Superior temporal gyrus (tissue), 1 donor: ENCODE measurements at regions not wholly inside any gene's neighbourhood (a gene's known extent, or its start where the extent isn't known, plus 50 kb on each side); places are given as distances from the start of the nearest gene placed in this dataset.
"Not testable (repeated sequence)": the region's sequence is repeated elsewhere in the genome, so short reads cannot be mapped to it uniquely, and the experiment has no call there.

Experiments used
- DNase-seq: peaks from one replicate; pipeline ENCODE4 v3.0.0-alpha.2; 2016; ENCODE audit errors: extremely low spot score

GRCh38 chr20:5453316-5453715, 136.6 kb upstream of the PROKR2 start:
- not testable (repeated sequence) for DNase-seq

GRCh38 chr20:5452691-5453090, 135.9 kb upstream of the PROKR2 start:
- DNase-seq = not testable (repeated sequence)

GRCh38 chr20:5452286-5452685, 135.5 kb upstream of the PROKR2 start:
- not testable (repeated sequence) for DNase-seq

- DNase-seq = no peak
Observed at GRCh38 chr20:5451643-5452210, 135.0 kb upstream of the PROKR2 start.

- peak; percentile 87 for DNase-seq
Observed at GRCh38 chr20:5448449-5449118, 131.8 kb upstream of the PROKR2 start.

GRCh38 chr20:5447188-5447587, 130.4 kb upstream of the PROKR2 start:
- no peak for DNase-seq

GRCh38 chr20:5445611-5446010, 128.9 kb upstream of the PROKR2 start:
- no peak for DNase-seq

GRCh38 chr20:5442101-5442500, 125.3 kb upstream of the PROKR2 start:
- no peak for DNase-seq

GRCh38 chr20:5434116-5434515, 117.4 kb upstream of the PROKR2 start:
- peak; percentile 44 for DNase-seq

GRCh38 chr20:5433352-5433751, 116.6 kb upstream of the PROKR2 start:
- peak; percentile 68 for DNase-seq

GRCh38 chr20:5432030-5432429, 115.3 kb upstream of the PROKR2 start:
- no peak for DNase-seq

- no peak for DNase-seq
Observed at GRCh38 chr20:5430670-5431069, 113.9 kb upstream of the PROKR2 start.

GRCh38 chr20:5426026-5426425, 109.3 kb upstream of the PROKR2 start:
- DNase-seq = no peak

- no peak for DNase-seq
Observed at GRCh38 chr20:5416086-5416485, 99.3 kb upstream of the PROKR2 start.

- DNase-seq = no peak
Observed at GRCh38 chr20:5413394-5413793, 96.6 kb upstream of the PROKR2 start.

GRCh38 chr20:5410470-5410869, 93.7 kb upstream of the PROKR2 start:
- no peak for DNase-seq

GRCh38 chr20:5402903-5403531, 86.3 kb upstream of the PROKR2 start:
- no peak for DNase-seq

- no peak for DNase-seq
Observed at GRCh38 chr20:5401277-5401875, 84.6 kb upstream of the PROKR2 start.

GRCh38 chr20:5400164-5400762, 83.5 kb upstream of the PROKR2 start:
- no peak for DNase-seq

GRCh38 chr20:5397393-5397792, 80.6 kb upstream of the PROKR2 start:
- DNase-seq = no peak

- no peak for DNase-seq
Observed at GRCh38 chr20:5395932-5396727, 79.4 kb upstream of the PROKR2 start.
